A549 (cell line): ENCODE measurements at regions not wholly inside any gene's neighbourhood (a gene's known extent, or its start where the extent isn't known, plus 50 kb on each side); places are given as distances from the start of the nearest gene placed in this dataset.

Experiments used
- ATAC-seq, 2 experiments: fragments of 200-7000 bp in 1 of 2; fragments of >200 bp in 1 of 2; cut with Nextera tagmentation in 1 of 2; cut with Tn5 transposase in 1 of 2; 3 replicates each; pipeline versions ENCODE4 v1.8.0 to v1.9.1; 2018 to 2020; ENCODE audit warnings: mild to moderate bottlenecking in 1 of 2, moderate library complexity in 1 of 2
- CTCF ChIA-PET: fragments of 300-600 bp; sonication (Branson Sonifier 250); formaldehyde crosslinking; extraction: SDS; loops from one replicate; lab custom pipeline; 2021; ENCODE audit warnings: antibody characterized with exemption, inconsistent platforms; lab: Yijun Ruan, JAX
- POLR2A ChIA-PET: fragments of 350-600 bp; formaldehyde crosslinking; extraction: SDS; loops from one replicate; lab custom pipeline; 2021; ENCODE audit warnings: antibody characterized with exemption, inconsistent platforms; lab: Yijun Ruan, JAX
- DNase-seq, 2 experiments: peaks; one replicate each; pipeline versions ENCODE4 v3.0.0 to v3.0.0-alpha.2; 2011 to 2016; ENCODE audit warnings: low read depth in 1 of 2, low spot score in 1 of 2
- FAIRE-seq: peaks from 2 replicates; lab custom pipeline; 2011; peaks lifted over from hg19 to GRCh38; lab: Jason Lieb, UNC
- H3K27ac ChIP-seq, 2 experiments: fragments of >200 bp; sonication (Bioruptor Twin); formaldehyde crosslinking; 3 replicates each; pipeline ENCODE4 v1.5.1; 2016 to 2017
- H3K4me1 ChIP-seq: fragments of >200 bp; sonication (Bioruptor Twin); formaldehyde crosslinking; 3 replicates; pipeline ENCODE4 v1.6.1; 2016
- H3K4me2 ChIP-seq: fragments of >200 bp; sonication (Bioruptor Twin); formaldehyde crosslinking; 3 replicates; pipeline ENCODE4 v1.6.1; 2016
- H3K4me3 ChIP-seq: fragments of >200 bp; sonication (Bioruptor Twin); formaldehyde crosslinking; 3 replicates; pipeline ENCODE4 v1.5.1; 2016
- H3K9me3 ChIP-seq: fragments of >200 bp; sonication (Bioruptor Twin); formaldehyde crosslinking; 3 replicates; pipeline ENCODE4 v1.6.1; 2016
- BHLHE40 ChIP-seq: IDR thresholded peaks from 2 replicates; pipeline ENCODE4 v1.6.1; 2012; ENCODE audit warnings: low read depth, low read length, inconsistent platforms
- CBX2 ChIP-seq: fragments of 200-600 bp; sonication (generic); IDR thresholded peaks from 2 replicates; pipeline ENCODE4 v1.6.1; 2016; ENCODE audit warnings: low read depth, mild to moderate bottlenecking, borderline replicate concordance
- CBX8 ChIP-seq: fragments of 200-600 bp; sonication (generic); IDR thresholded peaks from 2 replicates; pipeline ENCODE4 v1.6.1; 2016
- CHD4 ChIP-seq: fragments of 200-600 bp; sonication (generic); IDR thresholded peaks from 2 replicates; pipeline ENCODE4 v1.6.1; 2016; ENCODE audit warnings: antibody characterized with exemption, mild to moderate bottlenecking, borderline replicate concordance
- FOXS1 ChIP-seq: fragments of 250-450 bp; sonication (Bioruptor Pico); IDR thresholded peaks from 2 replicates; pipeline ENCODE4 v1.5.0; 2020; ENCODE audit warnings: mild to moderate bottlenecking, moderate library complexity
- HDAC2 ChIP-seq: fragments of 200-600 bp; sonication (generic); IDR thresholded peaks from 2 replicates; pipeline ENCODE4 v1.6.1; 2016
- HOXA7 ChIP-seq: fragments of 250-450 bp; sonication (Bioruptor Pico); IDR thresholded peaks from 2 replicates; pipeline ENCODE4 v1.5.0; 2020; ENCODE audit warnings: mild to moderate bottlenecking, moderate library complexity
- HOXB13 ChIP-seq: fragments of 250-450 bp; sonication (Bioruptor Pico); IDR thresholded peaks from 2 replicates; pipeline ENCODE4 v1.5.0; 2020; ENCODE audit warnings: low read depth, mild to moderate bottlenecking, moderate library complexity
- HOXB5 ChIP-seq: fragments of 250-450 bp; sonication (Bioruptor Pico); IDR thresholded peaks from 2 replicates; pipeline ENCODE4 v1.5.0; 2020; ENCODE audit warnings: mild to moderate bottlenecking, moderate library complexity
- JUN ChIP-seq, 2 experiments: fragments of >200 bp; sonication (Bioruptor Twin); formaldehyde crosslinking; IDR thresholded peaks; 2 replicates in 1 of 2; 3 replicates in 1 of 2; pipeline ENCODE4 v1.6.1; 2016 to 2017
- JUNB ChIP-seq: fragments of >200 bp; sonication (Bioruptor Twin); formaldehyde crosslinking; IDR thresholded peaks from 2 replicates; pipeline ENCODE4 v1.6.1; 2016
- KDM1A ChIP-seq: fragments of 200-600 bp; sonication (generic); IDR thresholded peaks from 2 replicates; pipeline ENCODE4 v1.6.1; 2016; ENCODE audit warnings: low read depth, mild to moderate bottlenecking
- KDM5A ChIP-seq: fragments of 200-600 bp; sonication (generic); IDR thresholded peaks from 2 replicates; pipeline ENCODE4 v1.6.1; 2016; ENCODE audit warnings: antibody characterized with exemption, mild to moderate bottlenecking
- MAFK ChIP-seq: fragments of 450-650 bp; IDR thresholded peaks from 2 replicates; pipeline ENCODE4 v1.6.1; 2014; ENCODE audit not compliant: partially characterized antibody
- MAZ ChIP-seq: fragments of 150-350 bp; IDR thresholded peaks from 2 replicates; pipeline ENCODE4 v1.6.1; 2014; ENCODE audit warnings: antibody characterized with exemption, low read depth, low read length, borderline replicate concordance
- MYC ChIP-seq: IDR thresholded peaks from 2 replicates; pipeline ENCODE4 v1.6.1; 2012; ENCODE audit warnings: mild to moderate bottlenecking, inconsistent platforms, low read length, improper control_type of control experiment, borderline replicate concordance
- NR3C1 ChIP-seq: fragments of >200 bp; sonication (Bioruptor Twin); formaldehyde crosslinking; IDR thresholded peaks from 3 replicates; pipeline ENCODE4 v1.6.1; 2017
- PHF8 ChIP-seq: fragments of 200-600 bp; sonication (generic); IDR thresholded peaks from 2 replicates; pipeline ENCODE4 v1.6.1; 2016; ENCODE audit warnings: low read depth, mild to moderate bottlenecking, antibody characterized with exemption, moderate library complexity, borderline replicate concordance
- POLR2A ChIP-seq: IDR thresholded peaks from 2 replicates; pipeline ENCODE4 v1.6.1; 2012; ENCODE audit warnings: mild to moderate bottlenecking, low read length
- POLR2AphosphoS2 ChIP-seq: conservative IDR thresholded peaks from 2 replicates; pipeline ENCODE4 v1.6.1; 2012; ENCODE audit warnings: low read length, improper control_type of control experiment, inconsistent platforms
- RAD21 ChIP-seq, 2 experiments: fragments of >200 bp in 1 of 2; sonication (Bioruptor Twin) in 1 of 2; formaldehyde crosslinking in 1 of 2; IDR thresholded peaks in 1 of 2; conservative IDR thresholded peaks in 1 of 2; 2 replicates in 1 of 2; 3 replicates in 1 of 2; pipeline ENCODE4 v1.6.1; 2012 to 2018; ENCODE audit warnings: inconsistent platforms in 1 of 2
- RCOR1 ChIP-seq: fragments of 150-350 bp; IDR thresholded peaks from 2 replicates; pipeline ENCODE4 v1.6.1; 2014; ENCODE audit warnings: antibody characterized with exemption, low read length, low read depth
- RFX5 ChIP-seq: fragments of 450-650 bp; IDR thresholded peaks from 2 replicates; pipeline ENCODE4 v1.7.1; 2014; ENCODE audit warnings: antibody characterized with exemption, mild to moderate bottlenecking, moderate library complexity
- RNF2 ChIP-seq: fragments of 200-600 bp; sonication (generic); IDR thresholded peaks from 2 replicates; pipeline ENCODE4 v1.6.1; 2016; ENCODE audit warnings: low read depth, mild to moderate bottlenecking, antibody characterized with exemption, moderate library complexity, borderline replicate concordance
- SMC3 ChIP-seq: fragments of >200 bp; sonication (Bioruptor Twin); formaldehyde crosslinking; IDR thresholded peaks from 3 replicates; pipeline ENCODE4 v1.6.1; 2018; ENCODE audit warnings: inconsistent platforms
- ZFP36 ChIP-seq: fragments of 450-650 bp; IDR thresholded peaks from 2 replicates; pipeline ENCODE4 v1.6.1; 2014; ENCODE audit warnings: borderline replicate concordance; ENCODE audit not compliant: partially characterized antibody
- WGBS: methylation state at CpG from one replicate; pipeline ENCODE4 v1.1.6; 2017; ENCODE audit errors: missing lambda C conversion rate; 5-methylcytosine and 5-hydroxymethylcytosine counted together
- TF ChIP-seq, protein P1 (sequence below): fragments of >200 bp; sonication (Bioruptor Twin); formaldehyde crosslinking; IDR thresholded peaks from 2 replicates; pipeline ENCODE4 v1.6.1; 2016
- TF ChIP-seq, protein P2 (sequence below): fragments of >200 bp; sonication (Bioruptor Twin); formaldehyde crosslinking; IDR thresholded peaks from 3 replicates; pipeline ENCODE4 v1.5.1; 2016
- TF ChIP-seq, protein P3 (sequence below): IDR thresholded peaks from 2 replicates; pipeline ENCODE4 v1.6.1; 2012
- TF ChIP-seq, protein P4 (sequence below): fragments of >200 bp; sonication (Bioruptor Twin); formaldehyde crosslinking; IDR thresholded peaks from 3 replicates; pipeline ENCODE4 v1.6.1; 2016

DNA sequence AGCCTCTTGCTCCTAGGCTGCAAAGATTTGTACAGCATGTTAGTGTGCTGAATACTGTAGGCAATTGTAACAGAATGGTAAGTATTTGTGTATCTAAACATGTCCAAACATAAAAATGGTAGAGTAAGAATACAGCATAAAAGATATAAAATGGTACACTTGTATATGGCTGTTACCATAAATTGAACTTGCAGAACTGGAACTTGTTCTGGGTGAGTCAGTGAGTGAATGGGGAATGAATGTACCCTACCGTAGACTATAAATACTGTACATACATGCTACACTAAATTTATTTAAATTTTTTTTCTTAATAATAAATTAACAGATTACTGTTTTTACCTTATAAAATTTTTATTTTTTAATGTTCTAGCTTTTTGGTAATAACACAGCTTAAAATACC, 858.7 kb downstream of the ROBO2 start:
- ChIA-PET CTCF (no interaction called here), POLR2A (no interaction called here)
- no peak overlapping the region for H3K4me2 ChIP-seq
- no peaks in the 10 kb centered on the region for H3K4me1 ChIP-seq
- whole genome bisulfite sequencing: 35% methylated on average over 1 of the region's 1 CpG
- no peak for DNase-seq
- H3K4me3 ChIP-seq: no peak overlapping the region
- no peak for FAIRE-seq
- H3K9me3 ChIP-seq: no peaks in the 10 kb centered on the region
- no peak for TF ChIP-seq POLR2AphosphoS2
- TF ChIP-seq, protein P1, sequence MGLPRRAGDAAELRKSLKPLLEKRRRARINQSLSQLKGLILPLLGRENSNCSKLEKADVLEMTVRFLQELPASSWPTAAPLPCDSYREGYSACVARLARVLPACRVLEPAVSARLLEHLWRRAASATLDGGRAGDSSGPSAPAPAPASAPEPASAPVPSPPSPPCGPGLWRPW: no peak
- TF ChIP-seq, protein P2, sequence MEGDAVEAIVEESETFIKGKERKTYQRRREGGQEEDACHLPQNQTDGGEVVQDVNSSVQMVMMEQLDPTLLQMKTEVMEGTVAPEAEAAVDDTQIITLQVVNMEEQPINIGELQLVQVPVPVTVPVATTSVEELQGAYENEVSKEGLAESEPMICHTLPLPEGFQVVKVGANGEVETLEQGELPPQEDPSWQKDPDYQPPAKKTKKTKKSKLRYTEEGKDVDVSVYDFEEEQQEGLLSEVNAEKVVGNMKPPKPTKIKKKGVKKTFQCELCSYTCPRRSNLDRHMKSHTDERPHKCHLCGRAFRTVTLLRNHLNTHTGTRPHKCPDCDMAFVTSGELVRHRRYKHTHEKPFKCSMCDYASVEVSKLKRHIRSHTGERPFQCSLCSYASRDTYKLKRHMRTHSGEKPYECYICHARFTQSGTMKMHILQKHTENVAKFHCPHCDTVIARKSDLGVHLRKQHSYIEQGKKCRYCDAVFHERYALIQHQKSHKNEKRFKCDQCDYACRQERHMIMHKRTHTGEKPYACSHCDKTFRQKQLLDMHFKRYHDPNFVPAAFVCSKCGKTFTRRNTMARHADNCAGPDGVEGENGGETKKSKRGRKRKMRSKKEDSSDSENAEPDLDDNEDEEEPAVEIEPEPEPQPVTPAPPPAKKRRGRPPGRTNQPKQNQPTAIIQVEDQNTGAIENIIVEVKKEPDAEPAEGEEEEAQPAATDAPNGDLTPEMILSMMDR: no peak
- TF ChIP-seq HOXB5 (CRISPR knock-in tag): no peak
- TF ChIP-seq MYC: no peak
- no peak for TF ChIP-seq POLR2A
- no peak for TF ChIP-seq BHLHE40
- TF ChIP-seq FOXS1 (CRISPR knock-in tag): no peak
- no peak for TF ChIP-seq RCOR1
- TF ChIP-seq, protein P3, sequence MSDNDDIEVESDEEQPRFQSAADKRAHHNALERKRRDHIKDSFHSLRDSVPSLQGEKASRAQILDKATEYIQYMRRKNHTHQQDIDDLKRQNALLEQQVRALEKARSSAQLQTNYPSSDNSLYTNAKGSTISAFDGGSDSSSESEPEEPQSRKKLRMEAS: no peak
- H3K27ac ChIP-seq: no peak overlapping the region
- no peak for ATAC-seq

DNA sequence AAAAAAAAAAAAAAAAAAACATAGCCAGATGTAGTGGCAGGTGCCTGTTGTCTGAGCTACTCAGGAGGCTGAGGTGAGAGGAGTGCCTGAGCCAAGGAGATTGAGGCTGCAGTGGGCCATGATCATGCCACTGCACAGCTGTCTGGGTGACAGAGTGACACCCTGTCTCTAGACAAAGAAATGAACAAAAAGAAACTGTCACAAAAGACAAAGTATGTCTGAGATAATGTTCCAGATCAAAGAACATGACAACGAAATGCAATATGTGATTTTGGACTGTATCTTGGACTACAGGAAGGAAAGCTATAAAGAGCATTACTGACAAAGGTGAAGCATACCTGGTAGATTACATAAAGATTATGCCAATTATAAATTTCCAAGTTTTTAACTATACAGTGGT, 862.8 kb downstream of the ROBO2 start:
- TF ChIP-seq JUN (IDR thresholded peaks at IDR 0.05) (no peak), RFX5 (no peak), CBX8 (no peak), PHF8 (no peak), JUNB (no peak), ZFP36 (no peak), SMC3 (no peak), POLR2AphosphoS2 (no peak), MYC (no peak), KDM5A (no peak), KDM1A (no peak), HOXB13 (CRISPR knock-in tag) (no peak), RNF2 (no peak), MAFK (no peak), RAD21 (conservative IDR thresholded peaks at IDR 0.05 in 1 of 2, IDR thresholded peaks at IDR 0.05 in 1 of 2) (no peak), RCOR1 (no peak), NR3C1 (no peak)
- 0 out of 3 replicates have a peak, but pooled peaks cover 2% of the 10 kb centered on the region for H3K9me3 ChIP-seq
- H3K4me1 ChIP-seq: no peaks in the 10 kb centered on the region
- DNase-seq (no peak), FAIRE-seq (no peak), ATAC-seq (no peak)
- no peak overlapping the region for H3K4me3 ChIP-seq
- WGBS: 4% methylated on average over 1 of the region's 1 CpG
- ChIA-PET CTCF (no interaction called here), POLR2A (no interaction called here)
- H3K4me2 ChIP-seq: no peak overlapping the region
- no peak overlapping the region for H3K27ac ChIP-seq

DNA sequence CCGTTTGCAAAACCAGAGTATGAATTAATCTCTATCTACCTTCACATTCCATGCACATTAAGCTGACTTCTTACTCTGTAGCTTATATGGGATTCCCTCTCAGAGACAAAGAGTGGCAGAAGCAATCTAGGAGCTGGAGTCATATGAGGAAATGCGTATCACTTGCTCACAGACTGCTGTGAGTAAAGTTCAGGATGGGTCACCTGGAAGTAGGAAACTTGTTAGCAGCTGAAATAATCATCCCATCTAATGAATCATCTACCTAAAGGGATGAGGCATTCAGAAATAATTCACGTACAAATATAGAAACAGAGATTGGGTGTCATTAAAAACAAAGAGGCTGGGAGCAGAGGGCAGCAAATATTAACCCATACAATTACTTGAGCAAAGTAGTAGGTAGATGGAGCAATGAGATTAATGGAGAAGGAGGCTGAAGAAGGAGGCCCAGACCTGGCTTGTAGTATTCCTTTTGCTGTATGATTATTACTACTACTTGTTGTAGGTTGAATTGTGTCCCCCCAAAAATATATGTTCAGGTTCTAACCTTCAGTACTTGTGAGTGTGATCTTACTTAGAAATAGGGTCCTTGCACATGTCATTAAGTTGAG, 866.3 kb downstream of the ROBO2 start:
- 2% methylated on average over 3 of the region's 3 CpGs for WGBS
- POLR2A ChIA-PET: interaction anchor here (0.7 kb wide), 1 partner anchor 128 kb away, joined by 3 read pairs; no protein-coding TSS in a partner anchor
- Histone ChIP-seq H3K4me2 (no peak overlapping the region), H3K4me1 (no peaks in the 10 kb centered on the region), H3K4me3 (no peak overlapping the region), H3K27ac (no peak overlapping the region), H3K9me3 (0 out of 3 replicates have a peak, but pooled peaks cover 2% of the 10 kb centered on the region)
- peak in 1 of 2 experiments; percentile 0 for DNase-seq
- ATAC-seq: no peak
- CTCF ChIA-PET: no interaction called here
- no peak for FAIRE-seq
- TF ChIP-seq RAD21 (conservative IDR thresholded peaks at IDR 0.05 in 1 of 2, IDR thresholded peaks at IDR 0.05 in 1 of 2) (no peak), CHD4 (no peak), HDAC2 (no peak), MAZ (no peak), RNF2 (no peak), HOXB5 (CRISPR knock-in tag) (no peak), CBX2 (no peak), HOXA7 (no peak), PHF8 (no peak)
- TF ChIP-seq, protein P2: no peak
- TF ChIP-seq, protein P4, sequence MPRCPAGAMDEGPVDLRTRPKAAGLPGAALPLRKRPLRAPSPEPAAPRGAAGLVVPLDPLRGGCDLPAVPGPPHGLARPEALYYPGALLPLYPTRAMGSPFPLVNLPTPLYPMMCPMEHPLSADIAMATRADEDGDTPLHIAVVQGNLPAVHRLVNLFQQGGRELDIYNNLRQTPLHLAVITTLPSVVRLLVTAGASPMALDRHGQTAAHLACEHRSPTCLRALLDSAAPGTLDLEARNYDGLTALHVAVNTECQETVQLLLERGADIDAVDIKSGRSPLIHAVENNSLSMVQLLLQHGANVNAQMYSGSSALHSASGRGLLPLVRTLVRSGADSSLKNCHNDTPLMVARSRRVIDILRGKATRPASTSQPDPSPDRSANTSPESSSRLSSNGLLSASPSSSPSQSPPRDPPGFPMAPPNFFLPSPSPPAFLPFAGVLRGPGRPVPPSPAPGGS: no peak
